ENCODE measurements at regions not wholly inside any gene's neighbourhood (a gene's known extent, or its start where the extent isn't known, plus 50 kb on each side); places are given as distances from the start of the nearest gene placed in this dataset.

DNA sequence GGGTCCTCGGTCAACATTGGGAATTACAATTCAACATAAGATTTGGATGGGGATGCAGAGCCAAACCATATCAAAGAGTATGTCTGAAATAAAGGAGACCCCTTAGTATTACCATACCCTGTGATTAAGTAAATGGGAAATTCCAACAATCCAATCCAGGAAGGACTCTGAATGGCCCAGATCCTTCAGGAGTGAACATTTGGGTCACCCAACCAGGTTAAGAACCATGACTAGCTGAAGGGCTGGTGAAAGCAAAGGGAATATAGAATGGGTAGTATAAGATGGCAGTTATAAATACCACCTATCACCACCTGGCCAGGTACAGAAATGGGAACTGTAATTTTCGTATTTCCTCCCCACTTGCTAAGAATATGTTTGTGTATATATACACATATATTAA is 114.4 kb upstream of the CCDC196 start:
- no peaks in the 10 kb centered on the region for H3K4me1 ChIP-seq (ENCODE audit: control insufficient read depth, insufficient read depth, low read length)
- no peaks in the 10 kb centered on the region for H3K4me1 Mint-ChIP-seq
- no peak overlapping the region for H3K27ac Mint-ChIP-seq
- no peaks in the 10 kb centered on the region for H3K36me3 ChIP-seq (ENCODE audit: control insufficient read depth, insufficient read depth, low read length)
- intact Hi-C loops (cut with micrococcal nuclease) = no loop called here
- no peaks in the 10 kb centered on the region for H3K27me3 ChIP-seq (ENCODE audit: control insufficient read depth, insufficient read depth, low read length)
- DNase-seq (no peak), ATAC-seq (no peak)
- H3K27ac ChIP-seq (ENCODE audit: low read length) = no peak overlapping the region
- H3K9me3 ChIP-seq (ENCODE audit: control insufficient read depth, insufficient read depth, low read length) = no peaks in the 10 kb centered on the region
- no CpG with 5 or more reads among the region's 2 CpGs for WGBS (ENCODE audit: insufficient coverage)
- H3K36me3 Mint-ChIP-seq = no peaks in the 10 kb centered on the region
- H3K27me3 Mint-ChIP-seq (ENCODE audit: low read depth in 2 of 2) = peaks cover 0 to 2% of the 10 kb centered on the region in 2 donors
- no peak overlapping the region for H3K4me3 ChIP-seq (ENCODE audit: low read length)
- TF ChIP-seq, protein P1, sequence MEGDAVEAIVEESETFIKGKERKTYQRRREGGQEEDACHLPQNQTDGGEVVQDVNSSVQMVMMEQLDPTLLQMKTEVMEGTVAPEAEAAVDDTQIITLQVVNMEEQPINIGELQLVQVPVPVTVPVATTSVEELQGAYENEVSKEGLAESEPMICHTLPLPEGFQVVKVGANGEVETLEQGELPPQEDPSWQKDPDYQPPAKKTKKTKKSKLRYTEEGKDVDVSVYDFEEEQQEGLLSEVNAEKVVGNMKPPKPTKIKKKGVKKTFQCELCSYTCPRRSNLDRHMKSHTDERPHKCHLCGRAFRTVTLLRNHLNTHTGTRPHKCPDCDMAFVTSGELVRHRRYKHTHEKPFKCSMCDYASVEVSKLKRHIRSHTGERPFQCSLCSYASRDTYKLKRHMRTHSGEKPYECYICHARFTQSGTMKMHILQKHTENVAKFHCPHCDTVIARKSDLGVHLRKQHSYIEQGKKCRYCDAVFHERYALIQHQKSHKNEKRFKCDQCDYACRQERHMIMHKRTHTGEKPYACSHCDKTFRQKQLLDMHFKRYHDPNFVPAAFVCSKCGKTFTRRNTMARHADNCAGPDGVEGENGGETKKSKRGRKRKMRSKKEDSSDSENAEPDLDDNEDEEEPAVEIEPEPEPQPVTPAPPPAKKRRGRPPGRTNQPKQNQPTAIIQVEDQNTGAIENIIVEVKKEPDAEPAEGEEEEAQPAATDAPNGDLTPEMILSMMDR (IDR thresholded peaks at IDR 0.05) = no peak
- H3K4me3 Mint-ChIP-seq = no peak overlapping the region
- no peaks in the 10 kb centered on the region for H3K9me3 Mint-ChIP-seq

DNA sequence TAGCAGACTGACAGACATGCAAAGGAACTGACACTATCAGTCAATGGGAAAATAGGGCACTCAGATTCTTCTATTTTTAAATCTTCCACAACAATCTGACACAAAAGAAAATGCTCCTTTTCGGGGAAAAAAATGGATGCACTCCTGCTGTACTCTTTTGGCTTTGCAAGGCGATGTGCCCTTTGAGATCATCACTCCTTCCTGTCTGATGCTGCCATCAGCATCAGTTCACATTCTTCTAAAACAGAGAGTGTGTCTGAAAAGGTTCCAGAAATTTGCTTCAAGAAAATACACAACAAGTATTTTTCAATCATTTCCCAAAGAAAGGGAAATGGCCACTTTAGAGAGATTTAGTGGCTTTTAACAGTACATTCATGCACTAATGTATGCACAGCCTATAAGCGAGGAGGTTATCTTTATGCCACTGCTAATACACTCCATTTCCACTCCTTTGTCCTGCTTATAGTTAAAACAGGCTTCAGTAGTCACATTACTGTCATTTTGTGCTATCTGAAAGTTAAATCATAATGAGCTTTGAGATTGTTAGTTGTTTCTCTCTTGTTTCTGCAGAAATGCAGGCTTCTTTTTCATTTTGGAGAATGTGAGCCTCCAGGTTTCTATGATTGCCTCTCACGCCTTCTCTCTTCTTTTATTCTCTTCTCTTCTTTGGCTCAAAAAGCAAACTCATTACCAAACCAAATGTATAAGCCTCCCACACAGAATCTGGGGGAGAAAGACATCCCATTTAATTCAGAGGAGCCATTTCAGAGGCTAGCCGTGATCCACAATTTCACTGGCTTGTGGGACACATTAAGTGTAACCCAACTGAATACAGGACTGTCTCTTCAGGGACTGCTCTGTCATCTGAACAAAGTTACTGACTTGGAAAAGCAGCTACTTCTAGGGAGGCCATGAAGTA is 110.9 kb upstream of the CCDC196 start:
- Mint-ChIP-seq H3K36me3 (no peaks in the 10 kb centered on the region), H3K4me1 (no peaks in the 10 kb centered on the region), H3K9me3 (no peaks in the 10 kb centered on the region), H3K27me3 (ENCODE audit: low read depth in 2 of 2) (peaks cover 0 to 2% of the 10 kb centered on the region in 2 donors), H3K27ac (no peak overlapping the region), H3K4me3 (no peak overlapping the region)
- Histone ChIP-seq H3K4me1 (ENCODE audit: control insufficient read depth, insufficient read depth, low read length) (no peaks in the 10 kb centered on the region), H3K27me3 (ENCODE audit: control insufficient read depth, insufficient read depth, low read length) (no peaks in the 10 kb centered on the region), H3K4me3 (ENCODE audit: low read length) (no peak overlapping the region), H3K9me3 (ENCODE audit: control insufficient read depth, insufficient read depth, low read length) (no peaks in the 10 kb centered on the region), H3K27ac (ENCODE audit: low read length) (no peak overlapping the region), H3K36me3 (ENCODE audit: control insufficient read depth, insufficient read depth, low read length) (no peaks in the 10 kb centered on the region)
- TF ChIP-seq, protein P1 (IDR thresholded peaks at IDR 0.05) = no peak
- intact Hi-C loops (cut with micrococcal nuclease) = no loop called here
- no peak for ATAC-seq
- WGBS (ENCODE audit: insufficient coverage) = 79% methylated on average over 5 of the region's 5 CpGs
- DNase-seq = no peak

DNA sequence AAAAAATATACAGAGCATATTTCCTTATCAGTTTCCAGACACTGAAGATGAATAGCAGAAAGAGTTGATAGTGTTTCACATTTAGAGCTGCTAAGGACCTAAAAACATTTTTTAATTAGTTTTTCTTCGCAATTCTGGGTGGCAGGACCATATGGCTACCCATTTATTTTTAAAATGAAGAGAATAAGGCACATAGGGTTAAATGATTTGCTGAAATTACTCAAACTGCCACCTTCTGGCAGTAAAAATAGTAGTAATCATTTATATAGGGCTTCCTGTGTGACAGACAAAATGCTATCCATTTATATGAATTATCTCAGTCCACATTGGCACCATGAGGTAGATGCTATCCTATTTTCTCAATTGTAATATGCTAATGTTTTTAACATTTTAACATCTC is 108.6 kb upstream of the CCDC196 start:
- WGBS (ENCODE audit: insufficient coverage) = 89% methylated on average over 1 of the region's 1 CpG

More for the DNA sequence above, 108.6 kb upstream of the CCDC196 start:
- Histone ChIP-seq H3K9me3 (ENCODE audit: control insufficient read depth, insufficient read depth, low read length) (no peaks in the 10 kb centered on the region), H3K36me3 (ENCODE audit: control insufficient read depth, insufficient read depth, low read length) (no peaks in the 10 kb centered on the region), H3K27ac (ENCODE audit: low read length) (no peak overlapping the region), H3K4me1 (ENCODE audit: control insufficient read depth, insufficient read depth, low read length) (no peaks in the 10 kb centered on the region), H3K27me3 (ENCODE audit: control insufficient read depth, insufficient read depth, low read length) (no peaks in the 10 kb centered on the region), H3K4me3 (ENCODE audit: low read length) (no peak overlapping the region)
- H3K4me1 Mint-ChIP-seq = no peaks in the 10 kb centered on the region
- no peaks in the 10 kb centered on the region for H3K9me3 Mint-ChIP-seq
- DNase-seq = no peak
- TF ChIP-seq, protein P1 (IDR thresholded peaks at IDR 0.05) = no peak
- intact Hi-C loops (cut with micrococcal nuclease) = no loop called here
- H3K27ac Mint-ChIP-seq = no peak overlapping the region
- peaks cover 4 to 9% of the 10 kb centered on the region in 2 donors for H3K27me3 Mint-ChIP-seq (ENCODE audit: low read depth in 2 of 2)
- no peaks in the 10 kb centered on the region for H3K36me3 Mint-ChIP-seq
- no peak for ATAC-seq
- H3K4me3 Mint-ChIP-seq = no peak overlapping the region

Data from natural killer cell (primary cell).